ENCODE measurements at regions not wholly inside any gene's neighbourhood (a gene's known extent, or its start where the extent isn't known, plus 50 kb on each side); places are given as distances from the start of the nearest gene placed in this dataset.

DNA sequence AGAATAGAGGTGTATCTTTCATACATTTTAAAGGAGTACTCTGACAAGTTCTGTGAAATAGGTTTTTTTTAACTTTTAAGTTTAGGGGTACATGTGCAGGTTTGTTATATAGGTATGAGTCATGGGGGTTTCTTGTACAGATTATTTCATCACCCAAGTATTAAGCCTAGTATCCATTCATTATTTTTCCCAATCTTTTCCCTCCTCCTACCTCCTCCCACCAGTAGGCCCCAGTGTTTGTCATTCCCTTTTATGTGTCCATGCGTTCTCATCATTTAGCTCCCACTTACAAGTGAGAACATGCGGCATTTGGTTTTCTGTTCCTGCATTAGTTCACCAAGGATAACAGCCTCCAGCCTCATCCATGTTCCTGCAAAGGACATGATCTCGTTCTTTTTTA, 175.5 kb downstream of the CYB561 start:
- no peak overlapping the region for H2BK120ac ChIP-seq (ENCODE audit: low read depth, low read length, poor library complexity, severe bottlenecking)
- H3K79me2 ChIP-seq (ENCODE audit: insufficient read depth, low read length) = no peaks in the 10 kb centered on the region
- no peaks in the 10 kb centered on the region for H3K4me1 ChIP-seq (ENCODE audit: insufficient read depth, low read length)
- peaks cover 8 to 9% of the 10 kb centered on the region in 2 experiments; a peak in 3 of 4 replicates for H3K4me1 Mint-ChIP-seq
- no peak overlapping the region for H3K14ac ChIP-seq (ENCODE audit: insufficient read depth, low read length)
- no peaks in the 10 kb centered on the region for H3K79me1 ChIP-seq (ENCODE audit: insufficient read depth, low read depth, low read length, poor library complexity, severe bottlenecking)
- no peak overlapping the region for H3K27ac ChIP-seq (ENCODE audit: insufficient read length, low read depth, low read length)
- no CpG with 5 or more reads among the region's 3 CpGs for WGBS (ENCODE audit: extremely low coverage, insufficient read length, low lambda C conversion rate)
- peaks cover 2% of the 10 kb centered on the region for H3K23me2 ChIP-seq (ENCODE audit: insufficient read length, low read depth, low read length, poor library complexity, severe bottlenecking)
- peaks cover 2% of the 10 kb centered on the region for H4K20me1 ChIP-seq (ENCODE audit: control insufficient read depth, insufficient read depth, insufficient read length)
- H3T11ph ChIP-seq (ENCODE audit: low read length) = no peak overlapping the region
- H3K9me3 ChIP-seq (ENCODE audit: control insufficient read depth, low read depth, low read length) = no peaks in the 10 kb centered on the region
- no peak overlapping the region for H3K4me2 ChIP-seq (ENCODE audit: insufficient read depth, insufficient read length, low read length)
- H3K27me3 Mint-ChIP-seq (ENCODE audit: low read depth) = no peaks in the 10 kb centered on the region
- H3K18ac ChIP-seq (ENCODE audit: insufficient read length, low read depth, low read length) = no peak overlapping the region
- H2AK5ac ChIP-seq (ENCODE audit: insufficient read length, low read length) = no peak overlapping the region
- H2AFZ ChIP-seq (ENCODE audit: low read length) = no peak overlapping the region
- H3K56ac ChIP-seq (ENCODE audit: insufficient read length, low read depth, low read length) = no peak overlapping the region
- no peaks in the 10 kb centered on the region for H3K27me3 ChIP-seq (ENCODE audit: insufficient read depth, low read length)
- H2BK12ac ChIP-seq (ENCODE audit: insufficient read length, low read depth, low read length) = no peak overlapping the region
- H3K27ac Mint-ChIP-seq = peak overlapping the region in 1 of 3 experiments; percentile 69; a peak in 1 of 7 replicates
- no peak overlapping the region for H4K8ac ChIP-seq (replicated peaks; ENCODE audit: insufficient read length, low read depth, low read length)
- H3K9ac ChIP-seq (ENCODE audit: extremely low read depth, insufficient read length, low read length) = no peak overlapping the region
- no peak overlapping the region for H3K23ac ChIP-seq (ENCODE audit: insufficient read length, low read depth, low read length)
- no peak overlapping the region for H2BK5ac ChIP-seq (ENCODE audit: insufficient read length, low read length)
- H3K36me3 Mint-ChIP-seq (ENCODE audit: insufficient read depth in 1 of 3, low read depth in 3 of 3) = no peaks in the 10 kb centered on the region
- no peak overlapping the region for H2BK20ac ChIP-seq (ENCODE audit: low read depth, low read length, poor library complexity, severe bottlenecking)
- no peak overlapping the region for H4K5ac ChIP-seq (ENCODE audit: insufficient read length, low read depth, low read length)
- no peak for DNase-seq
- H3K4ac ChIP-seq (ENCODE audit: low read depth, low read length) = no peak overlapping the region
- no peak for TF ChIP-seq CTCF (conservative IDR thresholded peaks at IDR 0.05)
- H4K91ac ChIP-seq (ENCODE audit: insufficient read length, low read depth, low read length) = no peak overlapping the region
- no peak overlapping the region for H2BK15ac ChIP-seq (ENCODE audit: low read depth, low read length)
- H3K9me3 Mint-ChIP-seq = no peaks in the 10 kb centered on the region; a peak in 1 of 5 replicates
- no peak overlapping the region for H3K4me3 Mint-ChIP-seq
